ENCODE measurements at regions not wholly inside any gene's neighbourhood (a gene's known extent, or its start where the extent isn't known, plus 50 kb on each side); places are given as distances from the start of the nearest gene placed in this dataset.

DNA sequence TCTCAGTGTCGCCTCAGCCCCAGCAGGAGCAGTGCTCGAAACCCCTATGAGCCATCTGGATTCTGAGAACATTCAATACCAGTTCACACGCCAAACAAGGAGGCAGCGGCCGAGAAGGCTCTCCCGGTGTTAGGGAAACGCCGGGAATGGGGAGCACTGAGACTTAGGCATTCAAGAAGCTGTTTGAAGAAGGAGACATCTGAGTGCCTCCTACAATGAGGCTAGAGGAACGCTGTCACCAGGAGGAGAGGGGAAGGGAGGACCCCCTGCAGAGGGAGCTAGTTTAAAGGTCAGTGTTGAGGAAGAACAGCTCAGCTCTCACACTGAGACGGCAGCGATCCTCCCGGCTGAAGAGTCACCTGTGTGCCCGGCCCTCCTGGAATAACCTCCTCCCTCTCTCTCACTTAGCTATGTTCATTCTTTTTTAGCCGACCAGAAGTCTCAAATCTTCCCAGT is 69.9 kb downstream of the SERPINA3 start:
- DNase-seq = no peak

DNA sequence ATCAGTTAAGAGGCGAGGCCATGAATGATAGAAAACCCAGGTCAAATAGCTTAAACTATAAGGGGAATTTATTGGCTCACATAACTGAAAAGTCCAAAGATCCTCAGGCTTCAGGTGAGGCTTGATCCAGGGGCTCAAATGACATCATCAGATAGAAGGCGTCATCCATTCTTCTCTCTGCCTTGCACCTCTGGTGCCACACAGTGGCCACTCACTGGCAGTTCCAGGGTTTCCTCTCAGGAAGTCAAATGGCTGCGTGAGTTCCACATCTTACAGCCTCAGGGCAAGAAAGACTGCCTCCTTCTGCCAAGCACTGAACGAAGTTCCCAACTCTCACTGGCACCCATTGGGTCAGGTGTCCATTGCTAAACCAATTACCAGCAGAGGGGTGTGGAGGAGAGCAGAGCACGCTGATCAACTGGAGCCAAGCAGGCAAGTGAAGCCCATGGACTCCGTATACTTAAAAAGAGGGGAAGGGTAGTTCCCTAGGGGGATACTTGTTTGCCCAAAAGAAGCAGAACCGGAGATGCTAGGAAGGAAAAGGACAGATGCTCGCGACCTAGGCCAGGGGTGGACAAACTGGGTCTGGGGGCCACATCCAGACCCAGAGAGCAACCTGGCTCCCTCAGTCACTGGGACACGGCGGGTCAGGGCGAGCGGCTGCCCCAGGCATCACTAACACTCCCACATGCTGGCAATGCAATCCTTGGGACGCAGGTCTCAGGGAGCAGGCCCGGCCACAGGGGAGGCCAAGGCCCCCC is 69.3 kb downstream of the SERPINA3 start:
- DNase-seq = no peak

- no peak for DNase-seq
Measured at GRCh38 chr14:94680862-94681288, 68.7 kb downstream of the SERPINA3 start.

DNA sequence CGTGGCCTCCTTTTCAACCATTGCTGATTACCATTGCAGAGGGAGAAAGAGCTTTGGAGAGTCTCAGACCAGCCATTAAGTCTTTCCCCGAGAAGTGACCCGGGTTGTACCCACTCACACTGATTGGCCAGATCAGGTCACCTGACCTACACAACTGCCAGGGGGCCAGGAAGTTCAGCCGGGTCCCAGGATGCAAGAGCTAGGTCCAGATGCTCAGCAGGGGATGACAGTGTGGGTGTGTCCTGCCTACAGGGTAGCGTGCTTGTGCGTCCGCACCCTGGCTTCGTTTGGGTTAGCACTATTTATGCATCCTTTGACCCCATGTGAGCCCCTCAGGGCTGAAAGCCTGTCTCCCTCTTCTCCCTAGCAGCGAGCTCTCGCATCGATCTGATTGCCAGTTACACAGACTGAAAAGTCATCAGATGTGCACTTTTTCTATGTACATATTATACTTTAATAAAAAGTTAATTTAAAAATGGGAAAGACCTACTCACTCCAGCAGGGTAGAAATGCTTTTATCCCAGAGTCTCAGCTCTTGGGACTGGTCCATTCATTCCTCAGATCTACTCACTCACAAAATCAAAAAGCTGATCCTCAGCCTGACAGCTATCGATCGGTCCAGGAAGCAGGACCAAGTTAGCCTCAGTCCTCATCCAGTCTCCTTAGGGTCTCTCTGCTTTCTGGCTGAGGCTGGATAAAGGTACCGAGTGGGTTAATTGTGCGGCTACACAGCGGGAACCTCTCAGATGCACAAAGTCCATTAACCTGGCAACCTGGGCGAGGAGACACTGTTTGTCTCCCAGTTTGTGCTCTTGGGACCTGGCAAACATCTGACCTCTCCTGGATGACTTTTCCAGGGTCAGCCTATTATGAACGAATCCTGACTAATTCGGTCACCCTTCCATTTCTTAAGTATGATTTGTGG is 68.0 kb downstream of the SERPINA3 start:
- DNase-seq = no peak

DNA sequence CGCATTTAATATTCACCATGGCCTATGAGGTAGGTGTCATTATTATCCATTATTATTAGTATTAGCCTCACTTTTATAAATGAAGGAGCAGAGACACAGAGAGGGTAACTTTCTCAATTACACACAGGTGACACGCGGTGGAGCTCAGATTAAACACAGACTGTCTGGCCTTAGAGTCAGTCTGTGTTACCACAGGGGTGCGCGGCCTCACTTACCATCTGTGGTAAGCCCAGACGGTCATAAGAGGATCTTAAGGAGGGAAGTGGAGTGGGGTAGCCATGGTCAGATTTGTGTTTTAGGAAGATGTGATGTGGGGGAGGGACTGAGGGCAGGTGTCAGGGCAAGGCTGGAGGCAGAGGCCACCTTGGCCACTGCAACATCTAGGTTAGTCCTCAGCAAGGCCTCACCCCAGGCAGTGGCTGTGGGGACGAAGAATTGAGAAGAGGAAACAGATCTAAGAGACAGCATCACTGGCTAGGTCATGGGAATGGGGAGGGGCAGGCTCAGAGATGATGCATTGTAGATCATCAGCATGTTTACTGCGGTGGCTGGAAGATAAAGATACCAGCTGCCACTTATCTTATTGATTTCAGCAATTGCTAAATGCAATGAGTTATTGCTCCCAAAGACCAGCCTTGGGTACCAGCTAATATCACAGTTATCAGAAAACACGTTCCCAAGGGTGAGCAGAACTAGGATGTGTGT is 67.1 kb downstream of the SERPINA3 start:
- DNase-seq = no peak

GRCh38 chr14:94677747-94678146 is 65.6 kb downstream of the SERPINA3 start:
- no peak for DNase-seq

DNA sequence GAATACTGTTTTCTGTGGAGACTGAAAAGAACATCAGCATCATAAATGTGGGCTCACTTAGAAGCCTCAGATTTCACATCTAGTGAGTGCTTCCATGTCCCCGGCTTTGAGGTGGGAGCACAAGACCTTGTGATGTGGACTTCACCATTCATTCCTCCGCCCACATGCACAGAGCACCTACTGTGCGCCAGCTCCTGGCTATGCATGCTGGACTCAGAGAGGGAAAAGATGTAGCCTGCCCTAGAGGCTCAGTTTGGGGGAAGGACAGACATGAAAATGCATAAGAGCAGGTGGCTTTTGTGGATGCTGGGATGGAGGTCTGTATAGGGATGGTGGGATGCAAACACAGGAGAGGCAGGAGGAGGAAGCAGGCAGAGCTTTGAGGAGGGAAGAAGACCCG is 65.0 kb downstream of the SERPINA3 start:
- no peak for DNase-seq

DNA sequence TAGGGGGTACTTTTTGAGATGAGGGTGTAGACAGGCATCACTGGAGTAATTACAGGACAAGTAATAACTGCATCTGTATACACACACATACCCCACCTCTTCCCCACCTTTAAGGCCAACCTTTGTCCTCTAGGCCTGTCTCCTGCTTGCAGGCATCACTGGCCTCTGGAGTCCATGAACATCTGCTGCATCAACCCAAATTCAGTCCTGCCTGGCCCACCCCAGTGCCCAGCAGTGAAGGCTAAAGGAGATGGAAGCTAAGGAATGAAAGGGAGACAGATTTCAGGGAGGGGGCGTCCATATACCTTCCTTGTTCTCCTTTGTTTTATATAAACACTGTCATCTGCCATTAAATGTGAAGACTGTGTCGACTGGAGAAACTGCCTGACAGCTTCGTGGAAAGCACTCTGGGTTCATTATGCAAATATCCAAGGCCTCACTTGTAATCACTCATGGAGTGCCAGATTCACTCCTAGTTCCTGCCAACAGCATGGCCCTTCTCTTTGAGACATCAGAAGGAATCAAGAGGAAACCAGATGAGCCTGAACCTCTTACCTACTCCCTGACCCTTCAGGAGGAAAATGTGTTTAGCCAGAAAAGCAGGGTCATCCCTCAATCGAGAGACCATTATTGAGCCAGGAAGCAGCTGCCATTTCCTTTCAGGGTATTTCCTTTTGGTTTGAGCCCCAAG is 64.4 kb downstream of the SERPINA3 start:
- DNase-seq = no peak

DNA sequence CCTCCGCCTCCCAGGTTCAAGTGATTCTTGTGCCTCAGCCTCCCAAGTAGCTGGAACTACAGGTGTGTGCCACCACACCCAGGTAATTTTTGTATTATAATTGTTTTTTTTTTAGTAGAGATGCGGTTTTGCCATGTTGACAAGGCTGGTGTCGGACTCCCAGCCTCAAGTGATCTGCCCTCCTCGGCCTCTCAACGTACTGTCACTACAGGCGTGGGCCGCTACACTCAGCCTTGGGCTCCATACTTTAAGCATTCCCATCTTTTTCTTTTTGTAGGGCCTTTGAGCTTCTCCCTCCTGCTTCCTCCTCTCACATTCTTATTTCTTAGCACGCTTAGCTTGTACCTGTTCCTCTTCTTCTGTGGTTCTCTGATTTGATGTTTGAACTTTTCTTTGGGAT is 62.8 kb downstream of the SERPINA3 start:
- DNase-seq = no peak

- DNase-seq = no peak
Measured at GRCh38 chr14:94673781-94674231, 61.6 kb downstream of the SERPINA3 start.
